B cell (primary cell): ENCODE measurements at regions not wholly inside any gene's neighbourhood (a gene's known extent, or its start where the extent isn't known, plus 50 kb on each side); places are given as distances from the start of the nearest gene placed in this dataset.

Source experiments
- ATAC-seq: fragments of 200-7000 bp; cut with Tn5 transposase; one replicate; pipeline ENCODE4 v1.10.0; 2021; ENCODE audit warnings: low read depth, mild to moderate bottlenecking, moderate number of reproducible peaks, moderate library complexity
- CTCF ChIA-PET: fragments of 350-600 bp; sonication (Branson Sonifier 250); formaldehyde crosslinking; loops from one replicate; lab custom pipeline; 2021; ENCODE audit warnings: antibody characterized with exemption, inconsistent platforms; lab: Charles Lee
- POLR2A ChIA-PET: fragments of 350-600 bp; sonication (Branson Sonifier 250); formaldehyde crosslinking; loops from one replicate; lab custom pipeline; 2021; ENCODE audit warnings: antibody characterized with exemption; lab: Charles Lee
- DNase-seq: peaks from one replicate; pipeline ENCODE4 v3.0.0; 2013
- H2AFZ ChIP-seq: 2 replicates; pipeline ENCODE4 v1.6.1; 2012; ENCODE audit warnings: mild to moderate bottlenecking, low read depth, low read length; ENCODE audit not compliant: insufficient read depth, poor library complexity, severe bottlenecking
- H3K27ac ChIP-seq, 2 donors: 1 replicate in 1 of 2; 2 replicates in 1 of 2; pipeline ENCODE4 v1.5.1; 2012 to 2013; ENCODE audit warnings: low read length in 2 of 2, mild to moderate bottlenecking in 2 of 2, moderate library complexity in 1 of 2
- H3K27me3 ChIP-seq, 4 experiments: fragments of 200-600 bp in 1 of 4; sonication (generic) in 1 of 4; replicated peaks in 1 of 4; 1 replicate in 2 of 4; 2 replicates in 2 of 4; pipeline versions ENCODE4 v1.6.1 to v1.7.0; 2013 to 2016; ENCODE audit warnings: low read length in 3 of 4, mild to moderate bottlenecking in 2 of 4, mixed read lengths in 1 of 4, moderate library complexity in 1 of 4; ENCODE audit not compliant: insufficient read depth in 4 of 4, control insufficient read depth in 3 of 4; ENCODE audit errors: control extremely low read depth in 1 of 4
- H3K36me3 ChIP-seq, 2 experiments: replicated peaks in 1 of 2; 1 replicate in 1 of 2; 2 replicates in 1 of 2; pipeline versions ENCODE4 v1.6.1 to v1.7.1; 2013; ENCODE audit warnings: low read length in 1 of 2; ENCODE audit not compliant: insufficient read depth in 2 of 2, control insufficient read depth in 1 of 2; ENCODE audit errors: control extremely low read depth in 1 of 2, extremely low read depth in 1 of 2
- H3K4me1 ChIP-seq, 2 donors: fragments of 200-600 bp in 1 of 2; sonication (generic) in 1 of 2; 1 replicate in 1 of 2; 2 replicates in 1 of 2; pipeline versions ENCODE4 v1.5.1 to v1.6.1; 2013 to 2017; ENCODE audit warnings: low read length in 2 of 2; ENCODE audit not compliant: control insufficient read depth in 2 of 2, insufficient read depth in 2 of 2
- H3K4me2 ChIP-seq: replicated peaks from 2 replicates; pipeline ENCODE3; 2012; ENCODE audit warnings: mild to moderate bottlenecking, low read depth, low read length; ENCODE audit not compliant: poor library complexity, severe bottlenecking
- H3K4me3 ChIP-seq, 5 experiments: fragments of 200-600 bp in 1 of 5; sonication (generic) in 1 of 5; 1 replicate in 3 of 5; 2 replicates in 2 of 5; pipeline versions ENCODE4 v1.5.1 to v1.7.0; 2011 to 2016; ENCODE audit warnings: low read length in 4 of 5, mild to moderate bottlenecking in 4 of 5, low read depth in 2 of 5, control low read depth in 1 of 5, moderate library complexity in 1 of 5; ENCODE audit not compliant: insufficient read depth in 1 of 5; ENCODE audit errors: control extremely low read depth in 1 of 5, extremely low read depth in 1 of 5
- H3K79me2 ChIP-seq: fragments of 200-600 bp; sonication (generic); one replicate; pipeline ENCODE4 v1.6.0; 2016; ENCODE audit warnings: low read length; ENCODE audit not compliant: control insufficient read depth, insufficient read depth
- H3K9ac ChIP-seq: fragments of 200-600 bp; sonication (generic); 2 replicates; pipeline ENCODE4 v1.6.1; 2017; ENCODE audit warnings: mild to moderate bottlenecking, low read length, moderate library complexity
- H3K9me3 ChIP-seq, 3 donors: one replicate each; pipeline versions ENCODE4 v1.6.1 to v1.7.1; 2013; ENCODE audit warnings: low read length in 2 of 3; ENCODE audit not compliant: control insufficient read depth in 2 of 3, insufficient read depth in 1 of 3; ENCODE audit errors: control extremely low read depth in 1 of 3
- H4K20me1 ChIP-seq: 2 replicates; pipeline ENCODE4 v1.6.0; 2012; ENCODE audit warnings: mild to moderate bottlenecking, low read length; ENCODE audit not compliant: insufficient read depth, control insufficient read depth, poor library complexity, severe bottlenecking
- H3K27ac Mint-ChIP-seq: one replicate; pipeline ENCODE4 v1.8.0; 2021; ENCODE audit warnings: mixed read lengths
- H3K27me3 Mint-ChIP-seq: one replicate; pipeline ENCODE4 v1.8.0; 2021; ENCODE audit warnings: mixed read lengths
- H3K4me1 Mint-ChIP-seq: one replicate; pipeline ENCODE4 v1.8.0; 2021; ENCODE audit warnings: mixed read lengths
- H3K4me3 Mint-ChIP-seq: one replicate; pipeline ENCODE4 v1.8.0; 2021; ENCODE audit warnings: mixed read lengths
- H3K9me3 Mint-ChIP-seq: one replicate; pipeline ENCODE4 v1.8.0; 2022; ENCODE audit warnings: mixed read lengths; ENCODE audit not compliant: insufficient read depth
- EZH2 ChIP-seq: IDR thresholded peaks from 2 replicates; pipeline ENCODE4 v1.6.1; 2012; ENCODE audit warnings: borderline replicate concordance, low read depth, mild to moderate bottlenecking, moderate library complexity, low read length; ENCODE audit not compliant: insufficient read depth, poor library complexity, severe bottlenecking
- WGBS: methylation state at CpG from one replicate; pipeline ENCODE4 v1.1.5; 2013; ENCODE audit warnings: missing lambda C conversion rate; ENCODE audit not compliant: insufficient coverage; 5-methylcytosine and 5-hydroxymethylcytosine counted together
- intact Hi-C: fragments of 100-400 bp; cut with micrococcal nuclease; formaldehyde crosslinking; loops from one replicate; pipeline ENCODE4 v1.10.0; 2022
- TF ChIP-seq, protein P1 (sequence below): fragments of 200-600 bp; IDR thresholded peaks from one replicate; pipeline ENCODE4 v1.8.0; 2022; ENCODE audit warnings: antibody characterized with exemption, mild to moderate bottlenecking

DNA sequence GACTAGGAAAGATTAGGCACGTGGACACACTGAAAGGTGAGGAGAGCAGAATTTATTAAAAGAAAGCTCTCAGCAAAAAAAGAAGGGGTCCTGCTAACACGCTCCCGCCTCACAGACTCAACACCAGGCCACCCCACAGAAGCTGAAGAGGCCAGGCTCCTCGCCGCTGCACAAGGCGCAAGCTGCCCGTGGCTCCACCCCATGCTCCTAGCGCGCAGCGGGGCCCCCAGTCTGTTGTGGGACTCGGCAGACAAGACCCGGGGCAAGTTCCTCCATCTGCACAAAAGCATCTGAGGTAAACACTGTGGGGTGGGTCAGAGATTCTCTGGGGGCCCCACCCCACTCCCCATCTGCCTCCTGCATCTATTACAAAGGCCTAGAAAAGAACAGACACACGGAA, 1462.4 kb downstream of the EFNB2 start:
- TF ChIP-seq, protein P1, sequence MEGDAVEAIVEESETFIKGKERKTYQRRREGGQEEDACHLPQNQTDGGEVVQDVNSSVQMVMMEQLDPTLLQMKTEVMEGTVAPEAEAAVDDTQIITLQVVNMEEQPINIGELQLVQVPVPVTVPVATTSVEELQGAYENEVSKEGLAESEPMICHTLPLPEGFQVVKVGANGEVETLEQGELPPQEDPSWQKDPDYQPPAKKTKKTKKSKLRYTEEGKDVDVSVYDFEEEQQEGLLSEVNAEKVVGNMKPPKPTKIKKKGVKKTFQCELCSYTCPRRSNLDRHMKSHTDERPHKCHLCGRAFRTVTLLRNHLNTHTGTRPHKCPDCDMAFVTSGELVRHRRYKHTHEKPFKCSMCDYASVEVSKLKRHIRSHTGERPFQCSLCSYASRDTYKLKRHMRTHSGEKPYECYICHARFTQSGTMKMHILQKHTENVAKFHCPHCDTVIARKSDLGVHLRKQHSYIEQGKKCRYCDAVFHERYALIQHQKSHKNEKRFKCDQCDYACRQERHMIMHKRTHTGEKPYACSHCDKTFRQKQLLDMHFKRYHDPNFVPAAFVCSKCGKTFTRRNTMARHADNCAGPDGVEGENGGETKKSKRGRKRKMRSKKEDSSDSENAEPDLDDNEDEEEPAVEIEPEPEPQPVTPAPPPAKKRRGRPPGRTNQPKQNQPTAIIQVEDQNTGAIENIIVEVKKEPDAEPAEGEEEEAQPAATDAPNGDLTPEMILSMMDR: no peak
- TF ChIP-seq EZH2: no peak
- H3K4me1 Mint-ChIP-seq: no peaks in the 10 kb centered on the region
- no peaks in the 10 kb centered on the region for H3K9me3 Mint-ChIP-seq
- no peaks in the 10 kb centered on the region for H3K36me3 ChIP-seq
- no peak overlapping the region for H3K4me3 ChIP-seq
- H3K9me3 ChIP-seq: no peaks in the 10 kb centered on the region
- no peak overlapping the region for H3K27ac Mint-ChIP-seq
- CTCF ChIA-PET: no interaction called here
- no peak overlapping the region for H3K4me2 ChIP-seq
- H3K79me2 ChIP-seq: no peaks in the 10 kb centered on the region
- H3K27ac ChIP-seq: no peak overlapping the region
- POLR2A ChIA-PET: no interaction called here
- H3K4me3 Mint-ChIP-seq: no peak overlapping the region
- intact Hi-C loops: no loop called here
- no peaks in the 10 kb centered on the region for H3K27me3 Mint-ChIP-seq
- H3K9ac ChIP-seq: no peak overlapping the region
- no peaks in the 10 kb centered on the region for H4K20me1 ChIP-seq
- no peak for ATAC-seq
- 83% methylated on average over 6 of the region's 13 CpGs for WGBS
- no peak overlapping the region for H2AFZ ChIP-seq
- H3K4me1 ChIP-seq: no peaks in the 10 kb centered on the region
- no peak for DNase-seq
- H3K27me3 ChIP-seq: no peaks in the 10 kb centered on the region

DNA sequence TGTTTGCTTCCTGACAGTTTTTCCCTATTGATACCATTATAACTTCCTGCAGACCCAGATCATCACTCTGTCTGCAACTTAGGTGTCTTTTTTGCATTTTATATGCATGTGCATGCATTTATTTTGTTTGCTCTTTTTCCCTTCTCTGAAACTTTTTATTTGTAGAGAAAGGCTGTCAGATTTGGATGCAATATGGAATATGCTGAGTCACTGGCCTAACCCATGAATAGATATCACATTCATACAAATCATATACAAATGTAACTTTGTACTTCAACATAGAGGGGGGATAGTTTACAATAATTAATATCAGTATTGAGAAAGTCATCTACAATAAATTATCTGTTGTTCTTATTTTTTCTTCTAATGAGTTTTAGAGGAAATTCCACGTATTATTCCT, 1465.0 kb downstream of the EFNB2 start:
- no peak overlapping the region for H3K4me3 ChIP-seq
- DNase-seq (no peak), ATAC-seq (no peak)
- intact Hi-C loops: no loop called here
- ChIA-PET CTCF (no interaction called here), POLR2A (no interaction called here)
- H3K79me2 ChIP-seq: no peaks in the 10 kb centered on the region
- H3K4me1 ChIP-seq: no peaks in the 10 kb centered on the region
- no peaks in the 10 kb centered on the region for H3K9me3 ChIP-seq
- no peaks in the 10 kb centered on the region for H3K36me3 ChIP-seq
- H3K27ac Mint-ChIP-seq: no peak overlapping the region
- no CpG with 5 or more reads among the region's 1 CpG for WGBS
- H3K9ac ChIP-seq: no peak overlapping the region
- no peaks in the 10 kb centered on the region for H4K20me1 ChIP-seq
- no peak overlapping the region for H3K27ac ChIP-seq
- no peak for TF ChIP-seq EZH2
- TF ChIP-seq, protein P1: no peak
- no peak overlapping the region for H2AFZ ChIP-seq
- H3K4me2 ChIP-seq: no peak overlapping the region
- H3K4me3 Mint-ChIP-seq: no peak overlapping the region
- H3K27me3 ChIP-seq: no peaks in the 10 kb centered on the region
- no peaks in the 10 kb centered on the region for H3K9me3 Mint-ChIP-seq
- H3K4me1 Mint-ChIP-seq: no peaks in the 10 kb centered on the region
- no peaks in the 10 kb centered on the region for H3K27me3 Mint-ChIP-seq
